Skeletal muscle satellite cell (primary cell): ENCODE measurements at regions not wholly inside any gene's neighbourhood (a gene's known extent, or its start where the extent isn't known, plus 50 kb on each side); places are given as distances from the start of the nearest gene placed in this dataset.

Experiments
- H3K27me3 ChIP-seq: 2 replicates; pipeline ENCODE4 v1.7.0; 2013; ENCODE audit warnings: low read length; ENCODE audit not compliant: control insufficient read depth, insufficient read depth
- H3K36me3 ChIP-seq: 2 replicates; pipeline ENCODE4 v1.7.0; 2013; ENCODE audit warnings: mild to moderate bottlenecking, control low read depth, low read length; ENCODE audit not compliant: insufficient read depth
- H3K4me1 ChIP-seq: 2 replicates; pipeline ENCODE4 v1.7.0; 2013; ENCODE audit warnings: low read length; ENCODE audit not compliant: control insufficient read depth, insufficient read depth
- H3K4me2 ChIP-seq: 2 replicates; pipeline ENCODE4 v1.7.0; 2013; ENCODE audit warnings: mild to moderate bottlenecking, low read length
- H3K4me3 ChIP-seq: 2 replicates; pipeline ENCODE4 v1.7.0; 2013; ENCODE audit warnings: low read length
- H3K9ac ChIP-seq: 2 replicates; pipeline ENCODE4 v1.7.0; 2013; ENCODE audit warnings: mild to moderate bottlenecking, low read depth, low read length, moderate library complexity
- H3K9me3 ChIP-seq: replicated peaks from 2 replicates; pipeline ENCODE4 v1.7.0; 2013; ENCODE audit warnings: mild to moderate bottlenecking, control low read depth, low read length

- no peak overlapping the region for H3K4me3 ChIP-seq
- H3K9ac ChIP-seq = no peak overlapping the region
- no peaks in the 10 kb centered on the region for H3K27me3 ChIP-seq
- no peaks in the 10 kb centered on the region for H3K36me3 ChIP-seq
- no peaks in the 10 kb centered on the region for H3K9me3 ChIP-seq
- no peak overlapping the region for H3K4me2 ChIP-seq
- H3K4me1 ChIP-seq = peaks cover 9% of the 10 kb centered on the region
These were observed 843.9 kb downstream of the TUSC7 start for GRCh38 chr3:117553461-117553860.

- H3K9me3 ChIP-seq = no peaks in the 10 kb centered on the region
- H3K9ac ChIP-seq = no peak overlapping the region
- H3K27me3 ChIP-seq = no peaks in the 10 kb centered on the region
- no peak overlapping the region for H3K4me3 ChIP-seq
- peaks cover 3% of the 10 kb centered on the region for H3K4me1 ChIP-seq
- H3K4me2 ChIP-seq = no peak overlapping the region
- no peaks in the 10 kb centered on the region for H3K36me3 ChIP-seq
These were observed 847.2 kb downstream of the TUSC7 start for GRCh38 chr3:117556646-117557407.

- Histone ChIP-seq H3K9ac (no peak overlapping the region), H3K4me2 (no peak overlapping the region), H3K36me3 (no peaks in the 10 kb centered on the region), H3K4me3 (no peak overlapping the region), H3K4me1 (peaks cover 3% of the 10 kb centered on the region), H3K9me3 (no peaks in the 10 kb centered on the region), H3K27me3 (no peaks in the 10 kb centered on the region)
These were observed 848.0 kb downstream of the TUSC7 start for GRCh38 chr3:117557464-117558090.

DNA sequence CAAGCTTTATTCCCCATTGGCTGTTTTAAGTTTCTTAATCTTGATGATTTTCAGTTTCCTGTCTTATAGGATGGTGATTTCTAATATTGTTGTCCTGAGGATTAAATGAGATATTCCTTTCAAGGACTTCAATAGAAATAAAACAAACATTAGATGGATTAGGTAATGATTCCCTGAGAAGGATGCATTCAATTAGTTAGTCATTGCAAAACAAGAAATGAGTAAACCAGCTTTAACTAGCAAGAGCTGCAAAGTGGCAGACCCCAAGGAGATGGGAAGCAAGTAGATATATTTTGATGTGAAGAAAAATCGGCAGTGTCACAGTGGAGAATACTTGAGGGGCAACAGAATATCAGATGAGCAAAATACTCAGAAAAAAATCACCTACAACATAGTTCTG lies 849.1 kb downstream of the TUSC7 start:
- Histone ChIP-seq H3K27me3 (no peaks in the 10 kb centered on the region), H3K4me2 (no peak overlapping the region), H3K36me3 (no peaks in the 10 kb centered on the region), H3K4me3 (no peak overlapping the region), H3K4me1 (no peaks in the 10 kb centered on the region), H3K9ac (no peak overlapping the region), H3K9me3 (no peaks in the 10 kb centered on the region)

DNA sequence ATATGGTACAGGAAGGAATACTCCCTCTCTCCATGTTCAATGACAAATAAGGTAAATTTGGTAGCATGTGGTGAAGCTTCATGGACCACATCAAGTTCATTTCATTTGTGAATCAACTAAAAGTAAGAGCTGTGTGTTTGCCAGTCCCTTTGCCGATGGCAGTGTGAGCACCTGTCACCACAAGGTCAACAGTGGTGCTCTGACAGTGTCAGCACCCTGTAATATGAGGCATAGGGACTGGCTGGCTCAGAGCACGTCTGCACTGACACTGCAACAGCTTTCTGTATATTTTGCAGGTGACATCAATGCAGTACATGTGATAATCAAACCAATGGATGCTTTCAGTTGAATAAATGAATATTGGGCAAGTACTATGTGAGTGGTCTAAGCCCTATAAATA lies 852.4 kb downstream of the TUSC7 start:
- Histone ChIP-seq H3K9me3 (no peaks in the 10 kb centered on the region), H3K27me3 (no peaks in the 10 kb centered on the region), H3K9ac (no peak overlapping the region), H3K4me3 (no peak overlapping the region), H3K4me2 (no peak overlapping the region), H3K36me3 (no peaks in the 10 kb centered on the region), H3K4me1 (no peaks in the 10 kb centered on the region)

- Histone ChIP-seq H3K4me2 (no peak overlapping the region), H3K4me1 (no peaks in the 10 kb centered on the region)
These were observed 853.5 kb downstream of the TUSC7 start for GRCh38 chr3:117563063-117563462.

GRCh38 chr3:117565777-117566176 lies 856.2 kb downstream of the TUSC7 start:
- Histone ChIP-seq H3K27me3 (no peaks in the 10 kb centered on the region), H3K9me3 (no peaks in the 10 kb centered on the region), H3K4me3 (no peak overlapping the region), H3K4me1 (no peaks in the 10 kb centered on the region), H3K4me2 (no peak overlapping the region), H3K36me3 (no peaks in the 10 kb centered on the region), H3K9ac (no peak overlapping the region)

More at GRCh38 chr3:117563063-117563462, 853.5 kb downstream of the TUSC7 start:
- Histone ChIP-seq H3K9ac (no peak overlapping the region), H3K36me3 (no peaks in the 10 kb centered on the region), H3K27me3 (no peaks in the 10 kb centered on the region), H3K9me3 (no peaks in the 10 kb centered on the region), H3K4me3 (no peak overlapping the region)

- Histone ChIP-seq H3K36me3 (no peaks in the 10 kb centered on the region), H3K4me1 (no peaks in the 10 kb centered on the region), H3K27me3 (no peaks in the 10 kb centered on the region), H3K4me2 (no peak overlapping the region), H3K9ac (no peak overlapping the region), H3K9me3 (no peaks in the 10 kb centered on the region), H3K4me3 (no peak overlapping the region)
These were observed 857.3 kb downstream of the TUSC7 start for GRCh38 chr3:117566926-117567325.

- Histone ChIP-seq H3K36me3 (no peaks in the 10 kb centered on the region), H3K4me3 (no peak overlapping the region), H3K27me3 (no peaks in the 10 kb centered on the region), H3K9me3 (no peaks in the 10 kb centered on the region), H3K9ac (no peak overlapping the region), H3K4me2 (no peak overlapping the region), H3K4me1 (no peaks in the 10 kb centered on the region)
These were observed 857.8 kb downstream of the TUSC7 start for GRCh38 chr3:117567382-117567781.

GRCh38 chr3:117567906-117568305 lies 858.3 kb downstream of the TUSC7 start:
- Histone ChIP-seq H3K4me3 (no peak overlapping the region), H3K36me3 (no peaks in the 10 kb centered on the region), H3K4me2 (no peak overlapping the region)

GRCh38 chr3:117572786-117573185 lies 863.2 kb downstream of the TUSC7 start:
- Histone ChIP-seq H3K9ac (no peak overlapping the region), H3K4me2 (no peak overlapping the region), H3K4me1 (no peaks in the 10 kb centered on the region), H3K27me3 (no peaks in the 10 kb centered on the region), H3K36me3 (no peaks in the 10 kb centered on the region), H3K4me3 (no peak overlapping the region), H3K9me3 (no peaks in the 10 kb centered on the region)

More at GRCh38 chr3:117567906-117568305, 858.3 kb downstream of the TUSC7 start:
- H3K27me3 ChIP-seq = no peaks in the 10 kb centered on the region
- H3K4me1 ChIP-seq = no peaks in the 10 kb centered on the region
- H3K9ac ChIP-seq = no peak overlapping the region
- H3K9me3 ChIP-seq = no peaks in the 10 kb centered on the region

- no peaks in the 10 kb centered on the region for H3K36me3 ChIP-seq
These were observed 871.2 kb downstream of the TUSC7 start for GRCh38 chr3:117580806-117581205.

More at GRCh38 chr3:117580806-117581205, 871.2 kb downstream of the TUSC7 start:
- H3K4me1 ChIP-seq = no peaks in the 10 kb centered on the region
- H3K4me2 ChIP-seq = no peak overlapping the region
- no peak overlapping the region for H3K4me3 ChIP-seq
- no peak overlapping the region for H3K9ac ChIP-seq
- no peaks in the 10 kb centered on the region for H3K9me3 ChIP-seq
- H3K27me3 ChIP-seq = peaks cover 7% of the 10 kb centered on the region
